Transverse colon (tissue), 4 donors: ENCODE measurements at regions not wholly inside any gene's neighbourhood (a gene's known extent, or its start where the extent isn't known, plus 50 kb on each side); places are given as distances from the start of the nearest gene placed in this dataset.

Source experiments
- DNase-seq: peaks from one replicate; pipeline ENCODE4 v3.0.0-alpha.2; 2019
- H3K27ac ChIP-seq, 4 donors: fragments of 200-600 bp; sonication (generic); 2 replicates each; pipeline ENCODE4 v1.5.1; 2016 to 2018; ENCODE audit warnings: inconsistent platforms in 4 of 4
- H3K27me3 ChIP-seq: fragments of 200-600 bp; sonication (generic); 2 replicates; pipeline ENCODE4 v1.5.1; 2017; ENCODE audit warnings: inconsistent platforms
- H3K36me3 ChIP-seq, 4 donors: fragments of 200-600 bp; sonication (generic); 2 replicates each; pipeline ENCODE4 v1.5.1; 2017 to 2019; ENCODE audit warnings: inconsistent platforms in 4 of 4
- H3K4me1 ChIP-seq, 4 donors: fragments of 200-600 bp; sonication (generic); 2 replicates each; pipeline ENCODE4 v1.5.1; 2017 to 2020; ENCODE audit warnings: inconsistent platforms in 4 of 4
- H3K4me3 ChIP-seq, 4 donors: fragments of 200-600 bp; sonication (generic); 1 replicate in 1 of 4; 2 replicates in 3 of 4; pipeline versions ENCODE4 v1.5.1 to v1.6.1; 2017 to 2019; ENCODE audit warnings: inconsistent platforms in 4 of 4
- H3K9me3 ChIP-seq, 2 donors: fragments of 200-600 bp; sonication (generic); 2 replicates each; pipeline ENCODE4 v1.5.1; 2017 to 2019; ENCODE audit warnings: inconsistent platforms in 2 of 2
- CTCF ChIP-seq, 5 experiments: fragments of 200-600 bp in 3 of 5; fragments of 450-650 bp in 2 of 5; sonication (generic) in 3 of 5; IDR thresholded peaks; 1 replicate in 2 of 5; 2 replicates in 3 of 5; pipeline ENCODE4 v1.5.1; 2016 to 2017; ENCODE audit warnings: antibody characterized with exemption in 5 of 5, inconsistent platforms in 3 of 5, mild to moderate bottlenecking in 2 of 5, moderate library complexity in 1 of 5
- EP300 ChIP-seq: sonication (generic); formaldehyde crosslinking; IDR thresholded peaks from one replicate; pipeline ENCODE4 v1.6.1; 2017; ENCODE audit warnings: antibody characterized with exemption, low read depth
- POLR2A ChIP-seq: fragments of 450-650 bp; IDR thresholded peaks from one replicate; pipeline ENCODE4 v1.6.1; 2016; ENCODE audit warnings: antibody characterized with exemption, mild to moderate bottlenecking, moderate library complexity
- POLR2AphosphoS5 ChIP-seq, 3 donors: sonication (generic); formaldehyde crosslinking; IDR thresholded peaks; one replicate each; pipeline ENCODE4 v1.6.1; 2016; ENCODE audit warnings: antibody characterized with exemption in 3 of 3
- WGBS, 2 donors: methylation state at CpG; one replicate each; pipeline ENCODE4 v1.1.5; 2018; ENCODE audit warnings: low coverage in 1 of 2; 5-methylcytosine and 5-hydroxymethylcytosine counted together
- in situ Hi-C, 4 donors: fragments of 200-750 bp; cut with MboI; loops; one replicate each; pipeline versions ENCODE4 v1.15.0 to v1.15.1; 2017; ENCODE audit warnings: low sequenced_read_pairs in 3 of 4, low pct_ligation_motif_present in 1 of 4, low pct_unique_long_range_greater_than_20kb in 1 of 4
- intact Hi-C: fragments of 100-400 bp; cut with DNase I; formaldehyde crosslinking; loops from one replicate; pipeline ENCODE4 v1.15.1; 2023; ENCODE audit warnings: low total_unique reads

DNA sequence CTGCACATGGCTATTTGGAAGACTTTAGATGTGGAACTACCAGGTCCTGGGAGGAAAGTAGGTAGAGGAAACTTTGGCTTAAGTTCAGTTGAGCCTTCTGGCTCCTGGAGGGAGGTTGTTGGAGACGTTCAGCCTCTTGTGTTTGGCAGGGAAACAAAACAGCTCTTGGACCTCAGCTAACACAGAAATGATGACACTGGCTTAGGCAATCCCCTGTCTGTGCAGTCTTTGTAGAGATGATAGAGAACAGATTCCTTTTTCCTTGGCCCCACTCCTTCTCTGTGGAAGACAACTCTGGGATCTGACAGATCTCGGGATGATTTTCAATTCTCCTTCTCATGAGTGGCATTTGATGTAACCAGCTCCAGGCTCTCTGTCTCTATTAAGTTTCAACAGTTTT lies 428.5 kb downstream of the TMEM135 start:
- peak; percentile 77 to 90 (median 84) for TF ChIP-seq POLR2AphosphoS5 (IDR thresholded peaks at IDR 0.05)
- TF ChIP-seq POLR2A = no peak
- no peak for TF ChIP-seq EP300
- intact Hi-C loops = no loop called here
- no peaks in the 10 kb centered on the region for H3K9me3 ChIP-seq
- in situ Hi-C loops = no loop called here
- no peaks in the 10 kb centered on the region for H3K36me3 ChIP-seq
- H3K27me3 ChIP-seq = no peaks in the 10 kb centered on the region
- H3K4me3 ChIP-seq = no peak overlapping the region
- peaks cover 0 to 6% (median 1%) of the 10 kb centered on the region in 4 donors for H3K4me1 ChIP-seq
- WGBS, 2 donors = 43 to 48% methylated on average over 2 of the region's 2 CpGs
- DNase-seq = peak; percentile 9
- peak overlapping the region in 3 of 4 donors; percentile 20 to 50 (median 38) for H3K27ac ChIP-seq

DNA sequence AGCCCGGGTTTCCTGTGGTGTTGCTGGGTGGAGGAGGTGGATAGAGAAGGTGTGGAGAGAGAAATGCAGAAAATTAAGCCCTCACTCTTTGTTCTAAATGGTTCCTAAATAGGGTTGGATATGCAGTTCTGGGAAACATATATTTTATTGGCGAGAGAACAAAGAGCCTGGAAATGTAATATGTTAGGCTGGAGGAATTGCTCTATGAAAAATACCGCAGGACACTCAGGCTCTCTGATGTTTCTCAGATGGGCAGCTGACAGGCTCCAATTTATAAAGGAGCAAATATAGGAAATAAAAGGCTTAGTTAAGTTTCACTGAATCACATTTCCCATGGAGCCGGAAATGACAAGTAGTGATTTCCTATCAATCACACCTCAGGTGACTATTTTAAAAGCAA lies 428.0 kb downstream of the TMEM135 start:
- Histone ChIP-seq H3K36me3 (no peaks in the 10 kb centered on the region), H3K4me3 (no peak overlapping the region), H3K27me3 (no peaks in the 10 kb centered on the region), H3K27ac (peak overlapping the region in 1 of 4 donors; percentile 50), H3K4me1 (peaks cover 0 to 6% (median 1%) of the 10 kb centered on the region in 4 donors), H3K9me3 (no peaks in the 10 kb centered on the region)
- no peak for DNase-seq
- no peak for TF ChIP-seq CTCF (IDR thresholded peaks at IDR 0.05)
- no peak for TF ChIP-seq EP300
- TF ChIP-seq POLR2AphosphoS5 (IDR thresholded peaks at IDR 0.05) = no peak
- no peak for TF ChIP-seq POLR2A
- in situ Hi-C loops (no loop called here), intact Hi-C loops (no loop called here)
- WGBS, 2 donors = 61 to 80% methylated on average over 4 of the region's 4 CpGs

- no peak for DNase-seq
- WGBS, 2 donors = 74 to 75% methylated on average over 4 of the region's 4 CpGs
- no peaks in the 10 kb centered on the region for H3K36me3 ChIP-seq
- intact Hi-C loops = no loop called here
- H3K27ac ChIP-seq = no peak overlapping the region
- no peaks in the 10 kb centered on the region for H3K27me3 ChIP-seq
- no peak overlapping the region for H3K4me3 ChIP-seq
- H3K9me3 ChIP-seq = no peaks in the 10 kb centered on the region
- in situ Hi-C loops = no loop called here
- no peak for TF ChIP-seq POLR2A
- TF ChIP-seq EP300 = no peak
- peak in 1 of 5 experiments; percentile 24 for TF ChIP-seq CTCF (IDR thresholded peaks at IDR 0.05)
- peaks cover 0 to 6% (median 1%) of the 10 kb centered on the region in 4 donors for H3K4me1 ChIP-seq
Measured at GRCh38 chr11:87463486-87464102, 425.9 kb downstream of the TMEM135 start.

GRCh38 chr11:87462171-87462570 lies 424.4 kb downstream of the TMEM135 start:
- in situ Hi-C loops (no loop called here), intact Hi-C loops (no loop called here)
- Histone ChIP-seq H3K27me3 (no peaks in the 10 kb centered on the region), H3K9me3 (no peaks in the 10 kb centered on the region), H3K4me3 (no peak overlapping the region), H3K4me1 (peaks cover 0 to 6% (median 1%) of the 10 kb centered on the region in 4 donors), H3K27ac (no peak overlapping the region), H3K36me3 (no peaks in the 10 kb centered on the region)
- no peak for DNase-seq
- 54 to 71% methylated on average over 1 of the region's 1 CpG for WGBS, 2 donors
- no peak for TF ChIP-seq EP300

GRCh38 chr11:87460842-87461637 lies 423.3 kb downstream of the TMEM135 start:
- no peak for DNase-seq
- Histone ChIP-seq H3K36me3 (no peaks in the 10 kb centered on the region), H3K4me1 (peaks cover 0 to 6% (median 1%) of the 10 kb centered on the region in 4 donors), H3K9me3 (no peaks in the 10 kb centered on the region), H3K4me3 (no peak overlapping the region), H3K27me3 (no peaks in the 10 kb centered on the region), H3K27ac (no peak overlapping the region)
- WGBS, 2 donors = 89 to 95% methylated on average over 3 to 4 of the region's 4 CpGs
- intact Hi-C loops (no loop called here), in situ Hi-C loops (no loop called here)
- no peak for TF ChIP-seq POLR2AphosphoS5 (IDR thresholded peaks at IDR 0.05)
